ENCODE measurements at regions not wholly inside any gene's neighbourhood (a gene's known extent, or its start where the extent isn't known, plus 50 kb on each side); places are given as distances from the start of the nearest gene placed in this dataset.

DNA sequence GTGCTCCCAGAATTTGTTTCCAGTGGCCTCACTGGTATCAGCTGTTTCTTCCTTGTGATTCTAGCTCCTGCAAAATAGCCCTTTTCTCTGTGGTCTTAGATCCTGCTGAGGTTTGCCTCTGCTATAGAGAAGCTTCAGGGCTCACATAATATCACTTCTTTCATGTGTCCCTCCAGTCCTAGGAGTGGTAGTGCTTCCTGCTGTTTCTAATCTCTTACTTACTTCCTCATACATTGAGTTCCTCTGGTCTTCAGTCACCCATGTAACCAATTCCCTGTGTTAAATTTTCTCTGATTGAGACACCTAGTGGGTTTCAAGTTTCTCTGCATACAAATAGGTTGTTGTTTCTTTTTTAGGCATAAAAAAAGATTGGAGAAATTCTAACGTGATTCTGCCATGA lies 1567.9 kb downstream of the ARAP2 start:
- Mint-ChIP-seq H3K4me3 (no peak overlapping the region), H3K27ac (peak overlapping the region; percentile 87)

DNA sequence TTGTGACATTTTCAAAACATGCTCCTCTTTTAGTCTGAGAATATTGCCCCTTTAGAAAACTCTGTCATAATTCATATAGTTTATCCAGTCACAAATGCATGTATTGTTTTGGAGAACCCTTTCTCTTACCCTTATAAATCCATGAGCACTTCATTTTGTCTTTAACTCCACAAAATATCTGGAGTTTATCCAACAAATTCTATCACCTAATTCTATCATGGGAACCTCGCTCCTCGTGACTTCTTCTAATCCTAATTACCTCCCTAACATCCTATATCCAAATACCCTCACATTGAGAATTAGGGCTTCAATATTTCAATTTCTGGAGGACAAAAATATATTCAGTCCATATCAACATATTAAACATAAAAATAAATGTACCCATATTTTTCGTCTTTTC lies 1565.9 kb downstream of the ARAP2 start:
- no peaks in the 10 kb centered on the region for H3K36me3 Mint-ChIP-seq
- H3K4me3 Mint-ChIP-seq = no peak overlapping the region
- H3K27me3 Mint-ChIP-seq = no peaks in the 10 kb centered on the region
- DNase-seq (ENCODE audit: extremely low spot score, unreplicated experiment) = no peak
- H3K27ac Mint-ChIP-seq = no peak overlapping the region
- H3K9me3 Mint-ChIP-seq = peaks cover 5% of the 10 kb centered on the region
- H3K4me1 Mint-ChIP-seq (ENCODE audit: unreplicated experiment) = peaks cover 6% of the 10 kb centered on the region
- no peak for TF ChIP-seq CTCF (conservative IDR thresholded peaks at IDR 0.05)

More for the DNA sequence above, 1567.9 kb downstream of the ARAP2 start:
- peaks cover 5% of the 10 kb centered on the region for H3K9me3 Mint-ChIP-seq
- TF ChIP-seq CTCF (conservative IDR thresholded peaks at IDR 0.05) = no peak
- DNase-seq (ENCODE audit: extremely low spot score, unreplicated experiment) = no peak
- H3K4me1 Mint-ChIP-seq (ENCODE audit: unreplicated experiment) = peaks cover 6% of the 10 kb centered on the region
- H3K27me3 Mint-ChIP-seq = no peaks in the 10 kb centered on the region
- H3K36me3 Mint-ChIP-seq = no peaks in the 10 kb centered on the region

DNA sequence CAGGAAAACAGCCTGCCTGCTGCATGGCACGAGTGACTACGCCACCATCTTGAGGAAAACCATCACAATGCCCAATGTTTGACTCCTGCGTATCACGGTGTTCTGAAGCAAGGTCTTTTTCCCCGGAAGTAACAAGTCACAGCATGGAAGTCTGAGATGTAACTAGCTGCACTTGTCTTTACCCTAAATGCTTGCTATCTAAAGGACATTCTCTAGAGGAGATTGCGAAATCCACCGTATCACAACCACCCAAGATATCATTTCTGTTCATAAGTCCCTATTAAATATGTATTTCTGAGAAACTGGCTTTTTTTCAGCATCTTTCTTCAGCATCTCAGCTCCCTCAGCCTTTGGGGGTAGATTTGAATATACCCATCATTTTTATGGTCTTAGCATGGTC lies 1565.1 kb downstream of the ARAP2 start:
- H3K36me3 Mint-ChIP-seq = no peaks in the 10 kb centered on the region
- H3K27ac Mint-ChIP-seq = no peak overlapping the region
- TF ChIP-seq CTCF (conservative IDR thresholded peaks at IDR 0.05) = no peak
- no peaks in the 10 kb centered on the region for H3K27me3 Mint-ChIP-seq
- peaks cover 5% of the 10 kb centered on the region for H3K9me3 Mint-ChIP-seq
- no peak overlapping the region for H3K4me3 Mint-ChIP-seq
- peaks cover 6% of the 10 kb centered on the region for H3K4me1 Mint-ChIP-seq (ENCODE audit: unreplicated experiment)
- no peak for DNase-seq (ENCODE audit: extremely low spot score, unreplicated experiment)

- no peaks in the 10 kb centered on the region for H3K4me1 Mint-ChIP-seq (ENCODE audit: unreplicated experiment)
- no peak overlapping the region for H3K27ac Mint-ChIP-seq
- no peaks in the 10 kb centered on the region for H3K27me3 Mint-ChIP-seq
- peaks cover 4% of the 10 kb centered on the region for H3K9me3 Mint-ChIP-seq
- no peak for TF ChIP-seq CTCF (conservative IDR thresholded peaks at IDR 0.05)
- DNase-seq (ENCODE audit: extremely low spot score, unreplicated experiment) = no peak
- no peak overlapping the region for H3K4me3 Mint-ChIP-seq
- peaks cover 3% of the 10 kb centered on the region for H3K36me3 Mint-ChIP-seq
Measured at GRCh38 chr4:34709564-34709963, 1534.8 kb downstream of the ARAP2 start.

DNA sequence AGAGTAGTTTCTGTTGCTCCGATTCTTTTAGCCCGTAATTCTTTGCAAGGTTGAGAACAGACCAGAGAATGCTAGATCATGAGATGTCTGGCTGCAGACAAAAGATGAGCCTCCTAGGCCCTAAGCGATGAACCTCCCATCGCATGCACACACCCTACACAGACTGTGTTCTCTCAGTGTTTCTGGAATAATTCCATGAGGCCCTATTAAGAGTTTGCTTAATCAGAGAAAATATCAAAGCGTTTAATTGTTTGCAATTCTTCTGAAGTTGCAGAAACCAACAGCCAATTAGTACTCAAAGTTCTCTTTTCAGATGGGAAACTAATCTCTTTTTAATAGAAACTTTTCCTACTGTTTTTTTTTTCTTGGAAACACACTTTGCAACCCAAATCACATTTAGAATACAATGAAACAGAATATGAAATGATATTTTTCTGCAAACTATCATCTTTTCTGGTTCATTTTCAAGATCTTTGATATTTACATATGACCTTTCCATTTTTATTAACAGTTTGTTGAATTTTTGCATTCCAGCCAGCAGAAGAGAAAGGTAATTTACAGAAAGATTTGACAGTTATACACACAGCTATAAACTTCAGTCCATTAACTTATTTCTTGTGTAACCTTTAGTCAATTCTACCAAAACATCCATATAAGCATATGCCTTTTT lies 1525.6 kb downstream of the ARAP2 start:
- Mint-ChIP-seq H3K4me1 (ENCODE audit: unreplicated experiment) (peaks cover 13% of the 10 kb centered on the region), H3K27me3 (no peaks in the 10 kb centered on the region), H3K36me3 (no peaks in the 10 kb centered on the region), H3K27ac (no peak overlapping the region), H3K9me3 (peaks cover 4% of the 10 kb centered on the region), H3K4me3 (no peak overlapping the region)
- DNase-seq (ENCODE audit: extremely low spot score, unreplicated experiment) = no peak
- TF ChIP-seq CTCF (conservative IDR thresholded peaks at IDR 0.05) = no peak

- DNase-seq (ENCODE audit: extremely low spot score, unreplicated experiment) = no peak
- Mint-ChIP-seq H3K9me3 (no peaks in the 10 kb centered on the region), H3K4me3 (no peak overlapping the region), H3K36me3 (no peaks in the 10 kb centered on the region), H3K27me3 (no peaks in the 10 kb centered on the region), H3K27ac (no peak overlapping the region), H3K4me1 (ENCODE audit: unreplicated experiment) (peaks cover 14% of the 10 kb centered on the region)
- peak; percentile 78 for TF ChIP-seq CTCF (conservative IDR thresholded peaks at IDR 0.05)
Measured at GRCh38 chr4:34720571-34720970, 1523.7 kb downstream of the ARAP2 start.

All from type B pancreatic cell (in vitro differentiated cells).